ENCODE measurements at regions not wholly inside any gene's neighbourhood (a gene's known extent, or its start where the extent isn't known, plus 50 kb on each side); places are given as distances from the start of the nearest gene placed in this dataset.

- RAD21 ChIA-PET (ENCODE audit: low non-redundant PET in 1 of 2, low total read pairs in 2 of 2, uncharacterized antibody in 2 of 2, unreplicated experiment in 2 of 2), result no interaction called here
- no peak for ATAC-seq
Observed at GRCh38 chr6:156543431-156543830, 233.7 kb upstream of the ARID1B start.

More at GRCh38 chr6:156543431-156543830, 233.7 kb upstream of the ARID1B start:
- no peaks in the 10 kb centered on the region for H4K20me1 ChIP-seq (ENCODE audit: insufficient read depth)
- H3K9ac ChIP-seq (ENCODE audit: low read length), result no peak overlapping the region
- H3K27ac ChIP-seq (ENCODE audit: low read depth, low read length), result no peak overlapping the region
- no peaks in the 10 kb centered on the region for H3K4me1 ChIP-seq (ENCODE audit: control insufficient read depth in 1 of 2, insufficient read depth in 2 of 2, low read length in 2 of 2)
- no peaks in the 10 kb centered on the region for H3K79me2 ChIP-seq (ENCODE audit: insufficient read depth, low read length)
- no TSS peak for BruUV-seq (replicated peaks)
- intact Hi-C loops (cut with micrococcal nuclease), result no loop called here
- TF ChIP-seq EZH2 (IDR thresholded peaks at IDR 0.05) (no peak), ELF1 (IDR thresholded peaks at IDR 0.05; ENCODE audit: borderline replicate concordance, low read depth) (no peak), EZH2phosphoT487 (IDR thresholded peaks at IDR 0.05; ENCODE audit: borderline replicate concordance) (no peak), JUND (IDR thresholded peaks at IDR 0.05) (no peak), CTCF (IDR thresholded peaks at IDR 0.05 in 2 of 3, conservative IDR thresholded peaks at IDR 0.05 in 1 of 3; ENCODE audit: borderline replicate concordance in 1 of 3, insufficient read depth in 1 of 3, low read depth in 2 of 3, low read length in 2 of 3) (no peak), FOSL1 (IDR thresholded peaks at IDR 0.05; ENCODE audit: low read depth) (no peak), POLR2AphosphoS5 (IDR thresholded peaks at IDR 0.05; ENCODE audit: low read depth, low read length) (no peak), ZNF274 (IDR thresholded peaks at IDR 0.05; ENCODE audit: low read depth, low read length) (no peak), POLR2A (IDR thresholded peaks at IDR 0.05; ENCODE audit: borderline replicate concordance, extremely low read depth, insufficient read depth, insufficient read length) (no peak), RAD21 (IDR thresholded peaks at IDR 0.05; ENCODE audit: low read depth) (no peak), SIN3A (IDR thresholded peaks at IDR 0.05; ENCODE audit: low read depth) (no peak), YY1 (IDR thresholded peaks at IDR 0.05; ENCODE audit: extremely low read depth, insufficient replicate concordance, low read depth, low read length) (no peak), CEBPB (IDR thresholded peaks at IDR 0.05; ENCODE audit: low read depth) (no peak)
- TF ChIP-seq, protein P1, sequence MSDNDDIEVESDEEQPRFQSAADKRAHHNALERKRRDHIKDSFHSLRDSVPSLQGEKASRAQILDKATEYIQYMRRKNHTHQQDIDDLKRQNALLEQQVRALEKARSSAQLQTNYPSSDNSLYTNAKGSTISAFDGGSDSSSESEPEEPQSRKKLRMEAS (IDR thresholded peaks at IDR 0.05), result no peak
- H3K36me3 ChIP-seq (ENCODE audit: control insufficient read depth in 1 of 2, insufficient read depth in 2 of 2, low read length in 2 of 2), result no peaks in the 10 kb centered on the region
- CTCF ChIA-PET, result no interaction called here
- no peak overlapping the region for H3K4me3 ChIP-seq (replicated peaks in 1 of 2; ENCODE audit: low read depth in 1 of 2, low read length in 2 of 2)
- H3K9me2 ChIP-seq (ENCODE audit: insufficient read depth), result no peaks in the 10 kb centered on the region
- H3K9me3 ChIP-seq (ENCODE audit: control insufficient read depth in 1 of 2, insufficient read depth in 1 of 2, low read depth in 1 of 2, low read length in 2 of 2), result no peaks in the 10 kb centered on the region
- POLR2A ChIA-PET, result no interaction called here
- H2AFZ ChIP-seq (ENCODE audit: low read depth, low read length, poor library complexity, severe bottlenecking), result no peak overlapping the region
- peaks cover 16% of the 10 kb centered on the region; the same call in 1 of the 2 replicates for H3K27me3 ChIP-seq (ENCODE audit: insufficient read depth, low read length)
- no peak overlapping the region for H3K4me2 ChIP-seq (ENCODE audit: low read length)
- no peak for DNase-seq (ENCODE audit: low read depth, low spot score)
